H1 (cell line): ENCODE measurements at regions not wholly inside any gene's neighbourhood (a gene's known extent, or its start where the extent isn't known, plus 50 kb on each side); places are given as distances from the start of the nearest gene placed in this dataset.

Source experiments
- CTCF ChIP-seq, 3 experiments: IDR thresholded peaks; 1 replicate in 2 of 3; 2 replicates in 1 of 3; pipeline versions ENCODE4 v1.5.1 to v1.6.1; 2011; ENCODE audit warnings: low read length in 3 of 3, mild to moderate bottlenecking in 3 of 3, inconsistent platforms in 2 of 3, low read depth in 1 of 3, moderate library complexity in 1 of 3; ENCODE audit not compliant: insufficient read depth in 1 of 3; ENCODE audit errors: control extremely low read depth in 1 of 3
- EZH2 ChIP-seq: fragments of 200-600 bp; sonication (generic); IDR thresholded peaks from 2 replicates; pipeline ENCODE4 v1.7.1; 2012; ENCODE audit warnings: low read depth, mild to moderate bottlenecking, moderate library complexity, low read length, inconsistent platforms; ENCODE audit not compliant: severe bottlenecking
- KDM4A ChIP-seq: IDR thresholded peaks from one replicate; pipeline ENCODE4 v1.7.1; 2012; ENCODE audit warnings: low read depth, mild to moderate bottlenecking, moderate library complexity, low read length, inconsistent platforms; ENCODE audit not compliant: severe bottlenecking
- POLR2AphosphoS5 ChIP-seq: IDR thresholded peaks from 2 replicates; pipeline ENCODE4 v1.6.1; 2011; ENCODE audit warnings: low read depth, low read length
- TAF1 ChIP-seq: IDR thresholded peaks from 2 replicates; pipeline ENCODE4 v1.6.1; 2011; ENCODE audit warnings: mild to moderate bottlenecking, low read depth, low read length
- TF ChIP-seq, protein P1 (sequence below): IDR thresholded peaks from 2 replicates; pipeline ENCODE4 v1.6.1; 2012; ENCODE audit warnings: inconsistent platforms

DNA sequence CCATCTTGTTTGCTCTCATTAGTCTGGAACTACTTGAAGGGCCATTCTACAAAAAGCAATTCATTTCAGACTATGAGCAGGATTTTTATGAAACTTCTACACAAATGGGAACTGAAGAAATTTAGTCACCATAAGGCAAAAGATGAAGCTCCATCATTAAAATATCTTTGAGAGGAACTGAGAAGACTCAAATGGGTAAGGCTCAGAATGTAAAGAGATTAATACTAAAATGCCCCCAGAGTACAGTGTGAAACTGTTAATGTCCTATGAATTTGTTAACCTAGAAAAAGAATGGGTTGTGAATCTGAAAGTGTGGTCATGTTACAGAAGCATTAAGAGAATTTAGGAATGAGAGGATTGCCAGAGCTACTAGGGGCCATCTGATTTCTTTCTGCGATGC, 77.9 kb upstream of the SLC7A11 start:
- TF ChIP-seq, protein P1, sequence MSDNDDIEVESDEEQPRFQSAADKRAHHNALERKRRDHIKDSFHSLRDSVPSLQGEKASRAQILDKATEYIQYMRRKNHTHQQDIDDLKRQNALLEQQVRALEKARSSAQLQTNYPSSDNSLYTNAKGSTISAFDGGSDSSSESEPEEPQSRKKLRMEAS, result no peak
- TF ChIP-seq EZH2 (no peak), POLR2AphosphoS5 (no peak), TAF1 (no peak), CTCF (IDR thresholded peaks at IDR 0.05; ENCODE audit: control extremely low read depth in 1 of 3, insufficient read depth in 1 of 3, low read depth in 1 of 3, low read length in 3 of 3) (no peak), KDM4A (no peak)
